ENCODE measurements at regions not wholly inside any gene's neighbourhood (a gene's known extent, or its start where the extent isn't known, plus 50 kb on each side); places are given as distances from the start of the nearest gene placed in this dataset.

- no peak for DNase-seq (ENCODE audit: low spot score)
- TF ChIP-seq CTCF (IDR thresholded peaks at IDR 0.05; ENCODE audit: extremely low read depth, missing control alignments): no peak
These were observed 218.9 kb upstream of the DPH6 start for GRCh38 chr15:35764661-35765519.

- no peak for TF ChIP-seq CTCF (IDR thresholded peaks at IDR 0.05; ENCODE audit: extremely low read depth, missing control alignments)
- no peak for DNase-seq (ENCODE audit: low spot score)
These were observed 223.0 kb upstream of the DPH6 start for GRCh38 chr15:35768949-35769348.

- DNase-seq (ENCODE audit: low spot score): no peak
- TF ChIP-seq CTCF (IDR thresholded peaks at IDR 0.05; ENCODE audit: extremely low read depth, missing control alignments): no peak
These were observed 223.7 kb upstream of the DPH6 start for GRCh38 chr15:35769656-35770055.

GRCh38 chr15:35771746-35772442 lies 225.9 kb upstream of the DPH6 start:
- no peak for TF ChIP-seq CTCF (IDR thresholded peaks at IDR 0.05; ENCODE audit: extremely low read depth, missing control alignments)
- DNase-seq (ENCODE audit: low spot score): no peak

GRCh38 chr15:35774653-35775052 lies 228.7 kb upstream of the DPH6 start:
- DNase-seq (ENCODE audit: low spot score): no peak
- no peak for TF ChIP-seq CTCF (IDR thresholded peaks at IDR 0.05; ENCODE audit: extremely low read depth, missing control alignments)

GRCh38 chr15:35775471-35775870 lies 229.5 kb upstream of the DPH6 start:
- DNase-seq (ENCODE audit: low spot score): no peak
- TF ChIP-seq CTCF (IDR thresholded peaks at IDR 0.05; ENCODE audit: extremely low read depth, missing control alignments): no peak

- no peak for TF ChIP-seq CTCF (IDR thresholded peaks at IDR 0.05; ENCODE audit: extremely low read depth, missing control alignments)
- DNase-seq (ENCODE audit: low spot score): no peak
These were observed 231.1 kb upstream of the DPH6 start for GRCh38 chr15:35777061-35777460.

All from GM20000 (cell line).